Dendritic cell treated with granulocyte-macrophage colony-stimulating factor and Interleukin-4, amounts not matched to agents 40 ng/mL and 50 ng/mL, for 4 days (primary cell): ENCODE measurements at regions not wholly inside any gene's neighbourhood (a gene's known extent, or its start where the extent isn't known, plus 50 kb on each side); places are given as distances from the start of the nearest gene placed in this dataset.

Experiments
- H3K27ac Mint-ChIP-seq: one replicate; pipeline ENCODE4 v1.8.0; 2022; ENCODE audit warnings: mild to moderate bottlenecking, mixed read lengths
- H3K27me3 Mint-ChIP-seq: one replicate; pipeline ENCODE4 v1.8.0; 2022; ENCODE audit warnings: mild to moderate bottlenecking, mixed read lengths
- H3K36me3 Mint-ChIP-seq: one replicate; pipeline ENCODE4 v1.8.0; 2022; ENCODE audit warnings: low read depth, mixed read lengths
- H3K4me1 Mint-ChIP-seq: one replicate; pipeline ENCODE4 v1.8.0; 2022; ENCODE audit warnings: low read depth, mixed read lengths
- H3K4me3 Mint-ChIP-seq: one replicate; pipeline ENCODE4 v1.8.0; 2022; ENCODE audit warnings: mild to moderate bottlenecking, moderate library complexity, mixed read lengths
- H3K9me3 Mint-ChIP-seq: one replicate; pipeline ENCODE4 v1.8.0; 2022; ENCODE audit warnings: mixed read lengths
- intact Hi-C: fragments of 100-400 bp; cut with micrococcal nuclease; formaldehyde crosslinking; loops from one replicate; pipeline ENCODE4 v1.15.0; 2022

- intact Hi-C loops, result no loop called here
- H3K27me3 Mint-ChIP-seq, result peaks cover 11% of the 10 kb centered on the region
- no peak overlapping the region for H3K27ac Mint-ChIP-seq
- H3K4me3 Mint-ChIP-seq, result no peak overlapping the region
- no peaks in the 10 kb centered on the region for H3K36me3 Mint-ChIP-seq
- peaks cover 12% of the 10 kb centered on the region for H3K9me3 Mint-ChIP-seq
- no peaks in the 10 kb centered on the region for H3K4me1 Mint-ChIP-seq
These were observed 146.7 kb downstream of the DYRK2 start for GRCh38 chr12:67795236-67795635.

- H3K9me3 Mint-ChIP-seq, result peaks cover under 1% of the 10 kb centered on the region
- intact Hi-C loops, result no loop called here
- H3K4me1 Mint-ChIP-seq, result no peaks in the 10 kb centered on the region
- H3K4me3 Mint-ChIP-seq, result no peak overlapping the region
- peaks cover 11% of the 10 kb centered on the region for H3K27me3 Mint-ChIP-seq
- H3K27ac Mint-ChIP-seq, result no peak overlapping the region
- no peaks in the 10 kb centered on the region for H3K36me3 Mint-ChIP-seq
These were observed 148.7 kb downstream of the DYRK2 start for GRCh38 chr12:67797185-67797741.

GRCh38 chr12:67797753-67798152 is 149.2 kb downstream of the DYRK2 start:
- H3K4me1 Mint-ChIP-seq, result no peaks in the 10 kb centered on the region
- no peaks in the 10 kb centered on the region for H3K9me3 Mint-ChIP-seq
- no peaks in the 10 kb centered on the region for H3K36me3 Mint-ChIP-seq
- intact Hi-C loops, result no loop called here
- H3K27ac Mint-ChIP-seq, result no peak overlapping the region
- H3K4me3 Mint-ChIP-seq, result no peak overlapping the region
- peaks cover 11% of the 10 kb centered on the region for H3K27me3 Mint-ChIP-seq

GRCh38 chr12:67798768-67799167 is 150.2 kb downstream of the DYRK2 start:
- intact Hi-C loops, result no loop called here

GRCh38 chr12:67802731-67803130 is 154.2 kb downstream of the DYRK2 start:
- H3K36me3 Mint-ChIP-seq, result no peaks in the 10 kb centered on the region
- no peak overlapping the region for H3K4me3 Mint-ChIP-seq
- intact Hi-C loops, result no loop called here
- H3K9me3 Mint-ChIP-seq, result no peaks in the 10 kb centered on the region
- H3K27me3 Mint-ChIP-seq, result peaks cover 11% of the 10 kb centered on the region
- H3K4me1 Mint-ChIP-seq, result no peaks in the 10 kb centered on the region
- H3K27ac Mint-ChIP-seq, result no peak overlapping the region

More at GRCh38 chr12:67798768-67799167, 150.2 kb downstream of the DYRK2 start:
- Mint-ChIP-seq H3K36me3 (no peaks in the 10 kb centered on the region), H3K4me1 (no peaks in the 10 kb centered on the region), H3K27ac (no peak overlapping the region), H3K4me3 (no peak overlapping the region), H3K9me3 (no peaks in the 10 kb centered on the region), H3K27me3 (peaks cover 11% of the 10 kb centered on the region)

GRCh38 chr12:67803278-67803993 is 154.9 kb downstream of the DYRK2 start:
- no peak overlapping the region for H3K27ac Mint-ChIP-seq
- no peak overlapping the region for H3K4me3 Mint-ChIP-seq
- H3K9me3 Mint-ChIP-seq, result no peaks in the 10 kb centered on the region
- H3K4me1 Mint-ChIP-seq, result no peaks in the 10 kb centered on the region
- H3K36me3 Mint-ChIP-seq, result no peaks in the 10 kb centered on the region
- peaks cover 9% of the 10 kb centered on the region for H3K27me3 Mint-ChIP-seq
- intact Hi-C loops, result no loop called here

- no peak overlapping the region for H3K27ac Mint-ChIP-seq
- no peaks in the 10 kb centered on the region for H3K9me3 Mint-ChIP-seq
- H3K27me3 Mint-ChIP-seq, result peaks cover 7% of the 10 kb centered on the region
- H3K4me1 Mint-ChIP-seq, result no peaks in the 10 kb centered on the region
- H3K4me3 Mint-ChIP-seq, result no peak overlapping the region
- intact Hi-C loops, result no loop called here
- H3K36me3 Mint-ChIP-seq, result no peaks in the 10 kb centered on the region
These were observed 155.6 kb downstream of the DYRK2 start for GRCh38 chr12:67804168-67804567.

GRCh38 chr12:67807814-67808213 is 159.3 kb downstream of the DYRK2 start:
- peaks cover 4% of the 10 kb centered on the region for H3K27me3 Mint-ChIP-seq

DNA sequence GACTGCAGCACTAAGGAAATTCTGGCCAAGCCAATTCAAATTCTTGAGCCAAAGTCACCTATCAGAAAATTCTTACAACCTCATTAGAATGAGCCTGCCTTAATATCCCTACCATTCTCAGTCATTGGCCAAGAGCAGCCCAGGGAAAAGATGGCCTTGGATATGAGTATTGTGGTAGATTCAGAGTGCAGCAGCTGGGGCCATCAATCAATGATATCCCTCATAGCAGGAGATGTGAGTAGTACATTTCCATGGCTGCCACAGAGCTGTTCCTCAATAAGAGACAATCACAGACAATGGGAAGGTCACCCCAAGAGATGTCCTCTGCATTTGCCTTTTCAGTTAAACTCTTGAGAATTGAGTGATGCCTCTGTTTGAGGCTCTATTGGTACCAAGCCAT is 161.6 kb downstream of the DYRK2 start:
- H3K27ac Mint-ChIP-seq, result no peak overlapping the region
- intact Hi-C loops, result no loop called here
- H3K36me3 Mint-ChIP-seq, result no peaks in the 10 kb centered on the region
- H3K27me3 Mint-ChIP-seq, result peaks cover 4% of the 10 kb centered on the region
- no peak overlapping the region for H3K4me3 Mint-ChIP-seq
- H3K9me3 Mint-ChIP-seq, result peaks cover under 1% of the 10 kb centered on the region
- H3K4me1 Mint-ChIP-seq, result no peaks in the 10 kb centered on the region

More at GRCh38 chr12:67807814-67808213, 159.3 kb downstream of the DYRK2 start:
- H3K36me3 Mint-ChIP-seq, result no peaks in the 10 kb centered on the region
- no peak overlapping the region for H3K4me3 Mint-ChIP-seq
- intact Hi-C loops, result no loop called here
- H3K9me3 Mint-ChIP-seq, result no peaks in the 10 kb centered on the region
- no peaks in the 10 kb centered on the region for H3K4me1 Mint-ChIP-seq
- H3K27ac Mint-ChIP-seq, result no peak overlapping the region

DNA sequence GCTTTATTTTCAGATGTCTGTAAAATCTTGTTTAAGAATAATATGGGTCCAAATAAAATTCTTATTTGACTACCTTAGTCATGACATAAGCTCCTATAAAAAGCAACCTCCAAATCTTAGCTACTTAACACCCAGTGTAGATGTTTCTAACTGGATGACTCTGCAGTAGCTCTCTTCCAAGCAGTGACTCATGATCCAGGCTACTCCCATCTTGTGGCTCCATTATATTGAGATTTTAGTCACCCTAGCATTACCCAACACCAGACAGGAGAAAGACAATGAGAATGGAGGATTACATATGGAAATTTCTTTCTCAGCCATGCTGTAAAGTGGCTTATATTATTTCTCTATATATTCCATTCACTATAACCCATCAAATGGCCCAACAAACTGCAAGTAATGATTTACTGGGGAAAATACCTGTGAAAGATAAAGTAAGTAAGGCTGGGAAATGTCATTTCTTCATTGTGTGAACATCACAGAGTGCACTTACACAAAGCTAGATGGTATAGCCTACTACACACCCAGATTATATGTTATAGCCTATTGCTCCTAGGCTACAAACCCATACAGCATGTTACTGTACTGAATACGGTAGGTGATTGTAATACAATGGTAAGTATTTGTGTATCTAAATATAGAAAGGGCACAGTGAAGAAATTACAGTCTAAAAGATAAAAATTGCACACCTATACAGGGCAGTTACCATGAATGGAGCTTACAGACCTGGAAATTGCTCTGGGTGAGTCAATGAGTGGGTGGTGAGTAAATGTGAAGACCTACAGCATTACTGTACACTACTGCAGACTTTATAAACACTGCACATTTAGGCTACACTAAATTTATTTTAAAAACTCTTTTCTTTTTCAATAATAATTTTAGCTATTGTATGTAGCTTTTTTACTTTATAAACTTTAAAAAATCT is 163.2 kb downstream of the DYRK2 start:
- H3K9me3 Mint-ChIP-seq, result peaks cover 16% of the 10 kb centered on the region
- no peak overlapping the region for H3K27ac Mint-ChIP-seq
- no peaks in the 10 kb centered on the region for H3K4me1 Mint-ChIP-seq
- H3K36me3 Mint-ChIP-seq, result no peaks in the 10 kb centered on the region
- H3K4me3 Mint-ChIP-seq, result no peak overlapping the region
- intact Hi-C loops, result no loop called here
- H3K27me3 Mint-ChIP-seq, result peaks cover 2% of the 10 kb centered on the region

GRCh38 chr12:67813456-67813904 is 164.9 kb downstream of the DYRK2 start:
- Mint-ChIP-seq H3K9me3 (peaks cover 19% of the 10 kb centered on the region), H3K27ac (no peak overlapping the region), H3K36me3 (no peaks in the 10 kb centered on the region), H3K27me3 (no peaks in the 10 kb centered on the region), H3K4me1 (no peaks in the 10 kb centered on the region), H3K4me3 (no peak overlapping the region)
- intact Hi-C loops, result no loop called here

GRCh38 chr12:67816269-67816668 is 167.7 kb downstream of the DYRK2 start:
- intact Hi-C loops, result no loop called here

GRCh38 chr12:67818459-67818903 is 169.9 kb downstream of the DYRK2 start:
- no peaks in the 10 kb centered on the region for H3K4me1 Mint-ChIP-seq
- H3K36me3 Mint-ChIP-seq, result no peaks in the 10 kb centered on the region
- H3K27ac Mint-ChIP-seq, result no peak overlapping the region
- no peak overlapping the region for H3K4me3 Mint-ChIP-seq
- peaks cover 27% of the 10 kb centered on the region for H3K9me3 Mint-ChIP-seq
- intact Hi-C loops, result no loop called here
- H3K27me3 Mint-ChIP-seq, result no peaks in the 10 kb centered on the region

More at GRCh38 chr12:67816269-67816668, 167.7 kb downstream of the DYRK2 start:
- H3K9me3 Mint-ChIP-seq, result peaks cover 27% of the 10 kb centered on the region
- no peaks in the 10 kb centered on the region for H3K4me1 Mint-ChIP-seq
- H3K4me3 Mint-ChIP-seq, result no peak overlapping the region
- H3K27me3 Mint-ChIP-seq, result no peaks in the 10 kb centered on the region
- no peaks in the 10 kb centered on the region for H3K36me3 Mint-ChIP-seq
- H3K27ac Mint-ChIP-seq, result no peak overlapping the region

DNA sequence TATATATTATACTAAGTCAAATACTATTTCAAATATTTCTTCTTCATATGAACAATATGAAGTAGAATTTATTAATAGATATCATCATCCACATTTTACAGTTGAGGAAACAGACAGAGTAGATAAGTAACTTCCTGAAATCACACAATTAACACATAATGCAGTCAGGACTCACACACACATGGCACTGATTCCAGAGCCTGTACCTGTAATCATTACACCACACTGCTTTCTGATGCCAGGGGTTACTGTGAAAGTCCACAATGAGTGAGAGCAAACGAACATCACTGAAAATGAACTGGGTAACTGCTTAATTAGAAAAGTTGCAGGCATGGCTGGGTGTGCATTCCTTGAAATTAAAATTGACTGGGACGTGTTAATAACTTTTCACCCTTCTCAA is 169.3 kb upstream of the IFNG-AS1 start:
- Mint-ChIP-seq H3K4me3 (no peak overlapping the region), H3K9me3 (peaks cover 27% of the 10 kb centered on the region), H3K27me3 (no peaks in the 10 kb centered on the region), H3K36me3 (no peaks in the 10 kb centered on the region), H3K4me1 (no peaks in the 10 kb centered on the region), H3K27ac (no peak overlapping the region)
- intact Hi-C loops, result no loop called here
